HL-60 (cell line): ENCODE measurements at regions not wholly inside any gene's neighbourhood (a gene's known extent, or its start where the extent isn't known, plus 50 kb on each side); places are given as distances from the start of the nearest gene placed in this dataset.

Experiments
- GABPA ChIP-seq: IDR thresholded peaks from 2 replicates; pipeline ENCODE4 v1.6.1; 2012; ENCODE audit warnings: low read depth
- TF ChIP-seq, protein P1 (sequence below): IDR thresholded peaks from one replicate; pipeline ENCODE4 v1.5.1; 2011; ENCODE audit warnings: low read length, control low read depth, inconsistent platforms; ENCODE audit not compliant: insufficient read depth

DNA sequence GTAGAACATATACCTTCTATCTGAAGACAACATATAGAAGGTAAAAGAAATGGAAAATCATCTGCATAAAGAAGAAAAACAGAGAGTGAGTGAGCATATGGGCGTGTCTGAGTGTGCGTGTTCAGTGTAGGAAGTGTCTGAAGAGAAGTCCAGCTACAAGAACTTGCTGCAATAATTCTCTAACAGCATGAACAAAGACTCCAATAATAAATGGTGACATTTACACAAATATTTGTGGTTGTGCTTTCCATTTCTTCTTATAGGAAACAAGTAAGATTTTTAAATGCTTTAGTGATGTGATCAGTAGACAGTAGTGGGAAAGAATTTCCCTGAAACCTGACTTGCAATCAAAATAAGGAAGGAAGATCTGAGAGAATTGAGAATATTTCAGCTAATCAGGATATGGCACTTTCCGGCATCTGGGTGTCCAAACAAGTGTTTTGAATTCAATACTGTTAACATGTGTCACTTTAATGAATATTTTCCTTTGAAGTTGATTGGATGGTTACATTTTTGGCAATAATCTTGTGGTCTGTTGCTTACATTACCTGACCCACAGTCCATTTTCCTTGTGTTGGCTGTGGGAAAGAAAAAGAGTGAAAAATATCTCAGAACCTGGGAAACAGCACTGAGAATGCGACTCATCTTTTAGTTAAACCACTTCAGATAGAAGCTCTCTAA is 154.0 kb downstream of the TGFB2 start:
- TF ChIP-seq, protein P1, sequence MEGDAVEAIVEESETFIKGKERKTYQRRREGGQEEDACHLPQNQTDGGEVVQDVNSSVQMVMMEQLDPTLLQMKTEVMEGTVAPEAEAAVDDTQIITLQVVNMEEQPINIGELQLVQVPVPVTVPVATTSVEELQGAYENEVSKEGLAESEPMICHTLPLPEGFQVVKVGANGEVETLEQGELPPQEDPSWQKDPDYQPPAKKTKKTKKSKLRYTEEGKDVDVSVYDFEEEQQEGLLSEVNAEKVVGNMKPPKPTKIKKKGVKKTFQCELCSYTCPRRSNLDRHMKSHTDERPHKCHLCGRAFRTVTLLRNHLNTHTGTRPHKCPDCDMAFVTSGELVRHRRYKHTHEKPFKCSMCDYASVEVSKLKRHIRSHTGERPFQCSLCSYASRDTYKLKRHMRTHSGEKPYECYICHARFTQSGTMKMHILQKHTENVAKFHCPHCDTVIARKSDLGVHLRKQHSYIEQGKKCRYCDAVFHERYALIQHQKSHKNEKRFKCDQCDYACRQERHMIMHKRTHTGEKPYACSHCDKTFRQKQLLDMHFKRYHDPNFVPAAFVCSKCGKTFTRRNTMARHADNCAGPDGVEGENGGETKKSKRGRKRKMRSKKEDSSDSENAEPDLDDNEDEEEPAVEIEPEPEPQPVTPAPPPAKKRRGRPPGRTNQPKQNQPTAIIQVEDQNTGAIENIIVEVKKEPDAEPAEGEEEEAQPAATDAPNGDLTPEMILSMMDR: no peak
- no peak for TF ChIP-seq GABPA
